ENCODE measurements at regions not wholly inside any gene's neighbourhood (a gene's known extent, or its start where the extent isn't known, plus 50 kb on each side); places are given as distances from the start of the nearest gene placed in this dataset.

- TF ChIP-seq CTCF (IDR thresholded peaks at IDR 0.05) (no peak), ZFX (IDR thresholded peaks at IDR 0.05; ENCODE audit: borderline replicate concordance) (no peak)
These were observed 249.5 kb downstream of the GPM6A start for GRCh38 chr4:175562542-175562941.

Data from 22Rv1 (cell line).